ENCODE measurements at regions not wholly inside any gene's neighbourhood (a gene's known extent, or its start where the extent isn't known, plus 50 kb on each side); places are given as distances from the start of the nearest gene placed in this dataset.
A peak's percentile ranks its signal among the peaks of the same experiment; 100 is the strongest.
"Not testable (repeated sequence)": the region's sequence is repeated elsewhere in the genome, so short reads cannot be mapped to it uniquely, and the experiment has no call there.

GRCh38 chr1:68644504-68644903 lies 147.6 kb upstream of the DEPDC1 start:
- no peak for DNase-seq
- intact Hi-C loops (cut with DNase I), result no loop called here

- intact Hi-C loops (cut with DNase I), result no loop called here
- no peak for DNase-seq
Observed at GRCh38 chr1:68651115-68651514, 154.2 kb upstream of the DEPDC1 start.

- no peak for DNase-seq
- intact Hi-C loops (cut with DNase I), result no loop called here
Observed at GRCh38 chr1:68653882-68654281, 157.0 kb upstream of the DEPDC1 start.

GRCh38 chr1:68673771-68674170 lies 176.9 kb upstream of the DEPDC1 start:
- no peak for DNase-seq
- intact Hi-C loops (cut with DNase I), result no loop called here

- intact Hi-C loops (cut with DNase I), result no loop called here
- no peak for DNase-seq
Observed at GRCh38 chr1:68675336-68675735, 178.5 kb upstream of the DEPDC1 start.

- intact Hi-C loops (cut with DNase I), result no loop called here
Observed at GRCh38 chr1:68677684-68678351, 180.9 kb upstream of the DEPDC1 start.

GRCh38 chr1:68696221-68696620 lies 199.3 kb upstream of the DEPDC1 start:
- intact Hi-C loops (cut with DNase I), result no loop called here
- no peak for DNase-seq

More at GRCh38 chr1:68677684-68678351, 180.9 kb upstream of the DEPDC1 start:
- no peak for DNase-seq

GRCh38 chr1:68703921-68704354 lies 207.1 kb upstream of the DEPDC1 start:
- no peak for DNase-seq
- intact Hi-C loops (cut with DNase I), result no loop called here

GRCh38 chr1:68704800-68705443 lies 208.0 kb upstream of the DEPDC1 start:
- intact Hi-C loops (cut with DNase I), result no loop called here
- no peak for DNase-seq

- intact Hi-C loops (cut with DNase I), result no loop called here
Observed at GRCh38 chr1:68705466-68705865, 208.6 kb upstream of the DEPDC1 start.

GRCh38 chr1:68706639-68707317 lies 209.9 kb upstream of the DEPDC1 start:
- intact Hi-C loops (cut with DNase I), result no loop called here
- no peak for DNase-seq

More at GRCh38 chr1:68705466-68705865, 208.6 kb upstream of the DEPDC1 start:
- no peak for DNase-seq

- intact Hi-C loops (cut with DNase I), result no loop called here
Observed at GRCh38 chr1:68717330-68717729, 220.4 kb upstream of the DEPDC1 start.

GRCh38 chr1:68720476-68720875 lies 223.6 kb upstream of the DEPDC1 start:
- no peak for DNase-seq
- intact Hi-C loops (cut with DNase I), result no loop called here

More at GRCh38 chr1:68717330-68717729, 220.4 kb upstream of the DEPDC1 start:
- no peak for DNase-seq

- DNase-seq, result no peak
- intact Hi-C loops (cut with DNase I), result no loop called here
Observed at GRCh38 chr1:68723791-68724190, 226.9 kb upstream of the DEPDC1 start.

GRCh38 chr1:68725001-68725752 lies 228.3 kb upstream of the DEPDC1 start:
- DNase-seq, result peak in 18 of 42 donors; percentile 1 to 55 (median 14)
- intact Hi-C loops (cut with DNase I), result no loop called here

- DNase-seq; intact Hi-C loops (cut with DNase I): not testable (repeated sequence)
Observed at GRCh38 chr1:68739486-68739885, 242.6 kb upstream of the DEPDC1 start.

GRCh38 chr1:68745011-68745410 lies 248.1 kb upstream of the DEPDC1 start:
- DNase-seq, result no peak
- intact Hi-C loops (cut with DNase I), result no loop called here

GRCh38 chr1:68745451-68745850 lies 248.6 kb upstream of the DEPDC1 start:
- DNase-seq, result no peak
- intact Hi-C loops (cut with DNase I), result no loop called here

GRCh38 chr1:68746378-68746777 lies 249.5 kb upstream of the DEPDC1 start:
- no peak for DNase-seq
- intact Hi-C loops (cut with DNase I), result no loop called here

GRCh38 chr1:68751723-68752122 lies 254.8 kb upstream of the DEPDC1 start:
- intact Hi-C loops (cut with DNase I), result no loop called here
- DNase-seq, result no peak
